ENCODE measurements at regions not wholly inside any gene's neighbourhood (a gene's known extent, or its start where the extent isn't known, plus 50 kb on each side); places are given as distances from the start of the nearest gene placed in this dataset.

DNA sequence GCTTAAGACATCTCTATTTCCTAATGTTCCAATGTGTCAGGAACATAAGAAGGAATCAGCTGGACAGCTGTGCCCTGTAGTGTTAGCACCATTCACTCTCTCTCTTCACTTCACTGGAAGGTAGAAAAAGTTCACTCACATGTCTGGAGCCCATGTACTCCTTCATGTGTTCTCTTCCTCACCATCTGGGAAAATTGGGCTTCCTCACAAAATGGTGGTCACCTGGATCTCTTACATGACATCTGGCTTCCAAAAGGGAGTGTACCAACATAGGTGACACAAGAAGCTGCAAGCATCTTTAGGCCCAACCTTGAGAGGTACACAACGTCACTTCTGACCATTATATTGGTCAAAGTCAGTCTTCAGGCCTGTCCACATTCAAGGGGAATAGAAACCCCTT lies 882.6 kb downstream of the LTN1 start:
- no peak for TF ChIP-seq ZFX (IDR thresholded peaks at IDR 0.05)
- TF ChIP-seq, protein P1, sequence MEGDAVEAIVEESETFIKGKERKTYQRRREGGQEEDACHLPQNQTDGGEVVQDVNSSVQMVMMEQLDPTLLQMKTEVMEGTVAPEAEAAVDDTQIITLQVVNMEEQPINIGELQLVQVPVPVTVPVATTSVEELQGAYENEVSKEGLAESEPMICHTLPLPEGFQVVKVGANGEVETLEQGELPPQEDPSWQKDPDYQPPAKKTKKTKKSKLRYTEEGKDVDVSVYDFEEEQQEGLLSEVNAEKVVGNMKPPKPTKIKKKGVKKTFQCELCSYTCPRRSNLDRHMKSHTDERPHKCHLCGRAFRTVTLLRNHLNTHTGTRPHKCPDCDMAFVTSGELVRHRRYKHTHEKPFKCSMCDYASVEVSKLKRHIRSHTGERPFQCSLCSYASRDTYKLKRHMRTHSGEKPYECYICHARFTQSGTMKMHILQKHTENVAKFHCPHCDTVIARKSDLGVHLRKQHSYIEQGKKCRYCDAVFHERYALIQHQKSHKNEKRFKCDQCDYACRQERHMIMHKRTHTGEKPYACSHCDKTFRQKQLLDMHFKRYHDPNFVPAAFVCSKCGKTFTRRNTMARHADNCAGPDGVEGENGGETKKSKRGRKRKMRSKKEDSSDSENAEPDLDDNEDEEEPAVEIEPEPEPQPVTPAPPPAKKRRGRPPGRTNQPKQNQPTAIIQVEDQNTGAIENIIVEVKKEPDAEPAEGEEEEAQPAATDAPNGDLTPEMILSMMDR (conservative IDR thresholded peaks at IDR 0.05): no peak
- no peak overlapping the region for H3K27ac ChIP-seq

DNA sequence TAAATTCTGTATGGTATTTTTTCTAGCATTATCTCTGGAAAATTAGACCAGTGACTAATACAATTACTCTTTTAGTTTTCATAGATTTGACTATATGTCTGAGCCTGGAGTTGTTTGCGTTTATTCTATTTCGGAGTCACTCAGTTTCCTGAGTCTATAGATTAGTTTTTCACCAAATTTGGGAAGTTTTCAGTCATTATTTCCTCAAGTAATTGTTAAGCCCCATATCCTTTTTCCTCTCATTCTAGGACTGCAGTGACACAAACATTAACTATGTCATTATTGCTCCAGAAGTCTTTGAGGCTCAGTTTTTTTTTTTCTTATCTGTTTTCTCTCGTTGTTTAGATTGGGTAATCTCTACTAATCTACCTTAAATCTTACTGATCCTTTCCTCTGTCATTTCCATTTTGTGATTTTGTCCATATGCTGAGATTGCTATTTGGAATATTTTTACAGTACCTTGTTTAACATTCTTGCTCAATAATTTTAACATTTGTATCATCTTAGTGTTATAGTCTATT lies 886.2 kb downstream of the LTN1 start:
- no peak overlapping the region for H3K27ac ChIP-seq
- TF ChIP-seq ZFX (IDR thresholded peaks at IDR 0.05): no peak
- TF ChIP-seq, protein P1 (conservative IDR thresholded peaks at IDR 0.05): no peak

DNA sequence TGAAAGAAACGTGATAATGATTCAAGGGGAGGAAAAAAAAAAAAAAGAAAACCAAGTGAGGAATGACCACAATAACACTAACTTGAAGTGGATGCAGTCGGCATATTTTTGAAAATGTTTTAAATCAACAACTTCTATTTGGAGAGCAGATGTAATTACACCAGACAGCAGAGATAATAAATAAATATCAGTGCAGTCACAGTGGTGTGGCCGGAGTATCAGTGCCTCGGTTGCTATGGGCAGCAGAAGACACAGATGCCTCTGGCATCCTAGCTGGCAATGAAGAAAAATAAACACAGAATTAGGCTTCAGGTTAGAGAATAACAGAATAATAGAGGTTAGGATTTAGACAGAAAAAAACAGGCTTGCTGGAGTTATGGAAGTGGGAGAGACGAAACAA lies 888.3 kb downstream of the LTN1 start:
- no peak for TF ChIP-seq ZFX (IDR thresholded peaks at IDR 0.05)
- TF ChIP-seq, protein P1 (conservative IDR thresholded peaks at IDR 0.05): no peak
- H3K27ac ChIP-seq: no peak overlapping the region

DNA sequence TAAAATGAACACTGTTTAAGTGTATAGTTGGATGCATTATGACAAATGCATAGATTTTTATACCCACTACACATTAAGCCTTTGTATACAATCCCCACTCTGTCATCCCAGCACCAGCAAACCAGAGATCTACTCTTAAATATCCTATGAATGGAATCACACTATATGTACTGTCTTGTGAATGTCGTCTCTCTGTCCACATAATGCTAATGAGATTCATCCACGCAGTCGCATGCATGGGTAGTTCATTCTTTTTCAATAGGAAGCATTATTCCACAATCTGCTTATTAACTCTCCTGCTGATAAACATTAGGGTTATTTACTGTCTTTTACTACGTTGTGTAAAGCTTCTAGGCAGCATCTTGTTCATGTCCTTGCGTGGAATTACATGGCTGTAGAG lies 892.3 kb downstream of the LTN1 start:
- no peak overlapping the region for H3K27ac ChIP-seq
- TF ChIP-seq, protein P1 (conservative IDR thresholded peaks at IDR 0.05): no peak
- TF ChIP-seq ZFX (IDR thresholded peaks at IDR 0.05): no peak

DNA sequence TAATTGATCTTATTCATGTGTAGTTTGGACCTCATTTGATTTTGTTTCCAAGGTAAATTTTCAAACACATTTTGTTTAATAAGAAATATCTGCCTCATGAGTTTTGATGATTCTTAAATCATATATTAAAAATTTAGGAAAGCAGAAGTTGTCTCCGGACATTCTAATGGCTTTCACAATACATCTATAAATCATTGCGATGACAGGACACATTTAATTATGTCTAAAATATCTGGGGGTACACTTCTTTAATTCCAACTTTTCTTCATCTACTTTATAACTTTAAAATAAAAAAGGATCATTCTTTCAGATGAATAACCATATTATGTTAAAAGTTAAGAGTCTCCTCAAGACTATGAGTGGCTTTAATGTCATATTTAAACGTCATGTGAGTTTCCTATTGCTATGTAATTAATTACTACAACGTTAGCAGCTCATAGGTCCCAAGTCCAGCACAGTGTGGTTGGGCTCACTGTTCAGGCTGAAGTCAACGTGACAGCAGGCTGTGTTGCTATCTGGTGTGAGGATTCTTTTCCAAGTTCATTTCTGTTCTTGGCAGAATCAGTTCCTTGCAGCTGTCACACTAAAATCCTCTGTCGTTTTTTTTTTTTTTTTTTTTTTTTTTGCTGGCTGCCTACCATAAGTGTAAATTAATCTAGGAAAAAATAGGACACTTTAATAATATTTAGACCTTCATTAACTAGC lies 893.5 kb downstream of the LTN1 start:
- no peak for TF ChIP-seq ZFX (IDR thresholded peaks at IDR 0.05)
- TF ChIP-seq, protein P1 (conservative IDR thresholded peaks at IDR 0.05): no peak
- no peak overlapping the region for H3K27ac ChIP-seq

DNA sequence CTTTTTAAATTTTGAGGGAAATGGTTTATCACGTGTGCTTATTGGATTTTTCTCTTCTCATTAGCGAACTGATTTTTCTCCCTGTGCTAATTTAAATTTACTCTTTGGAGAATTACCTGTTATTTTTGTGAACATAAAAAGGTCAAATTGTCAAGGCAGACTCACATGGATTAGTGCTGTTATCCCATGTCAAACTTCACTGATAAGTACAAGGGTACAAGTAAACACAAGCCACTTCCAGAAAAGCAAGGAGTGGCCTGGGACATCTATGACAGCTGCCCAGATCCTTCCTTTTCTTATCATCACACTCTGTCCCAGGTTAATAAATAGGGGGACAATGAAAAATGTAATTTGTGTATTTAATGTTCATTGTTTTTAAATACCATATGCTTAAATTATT lies 901.2 kb downstream of the LTN1 start:
- no peak for TF ChIP-seq ZFX (IDR thresholded peaks at IDR 0.05)
- TF ChIP-seq, protein P1 (conservative IDR thresholded peaks at IDR 0.05): no peak
- no peak overlapping the region for H3K27ac ChIP-seq

DNA sequence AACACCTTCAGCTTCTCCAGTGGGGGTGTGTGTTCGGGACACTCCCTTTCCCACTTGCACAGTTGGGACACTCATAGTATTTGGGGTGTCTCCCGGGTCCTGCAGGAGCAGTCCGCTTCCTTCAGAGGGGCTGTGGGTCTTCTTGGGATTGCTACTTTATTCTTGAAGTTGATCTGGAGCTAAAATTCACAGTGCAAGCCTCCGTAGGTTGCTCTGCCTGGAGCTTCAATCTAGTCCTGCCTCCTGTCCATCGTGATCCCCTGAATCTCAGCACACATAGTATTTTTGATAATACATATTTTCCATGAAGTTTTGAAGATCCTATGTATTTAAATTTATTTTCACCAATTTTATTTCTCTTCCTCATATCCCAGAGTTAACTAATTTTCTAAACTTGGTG lies 902.1 kb downstream of the LTN1 start:
- H3K27ac ChIP-seq: no peak overlapping the region
- TF ChIP-seq ZFX (IDR thresholded peaks at IDR 0.05): no peak
- TF ChIP-seq, protein P1 (conservative IDR thresholded peaks at IDR 0.05): no peak
